HG02763 (cell line): ENCODE measurements at regions not wholly inside any gene's neighbourhood (a gene's known extent, or its start where the extent isn't known, plus 50 kb on each side); places are given as distances from the start of the nearest gene placed in this dataset.

Experiments
- ATAC-seq: cut with Tn5 transposase; IDR thresholded peaks from one replicate; pipeline ENCODE4 v1.9.1; 2021; ENCODE audit warnings: mild to moderate bottlenecking, moderate library complexity; ENCODE audit not compliant: unreplicated experiment

DNA sequence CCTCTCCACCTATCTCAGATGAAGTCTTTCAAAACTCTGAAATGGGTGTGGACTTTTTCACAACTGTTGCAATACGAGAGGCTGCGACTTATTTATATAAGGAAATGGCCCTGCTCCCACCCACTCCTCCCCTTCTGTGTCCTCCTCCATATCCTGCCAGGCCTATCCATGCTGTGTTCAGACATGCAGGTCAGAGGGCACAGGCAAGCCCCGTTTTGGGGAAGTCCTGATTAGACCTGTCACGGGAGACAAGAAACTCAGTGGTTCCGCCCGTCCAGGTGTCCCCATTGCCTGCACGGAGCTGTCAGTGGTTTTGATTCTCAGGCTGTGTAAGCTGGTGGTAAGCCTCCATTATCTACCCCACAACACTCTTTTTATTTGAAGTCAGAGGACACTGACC, 99.6 kb upstream of the MGAT5 start:
- peak; percentile 75 for ATAC-seq

DNA sequence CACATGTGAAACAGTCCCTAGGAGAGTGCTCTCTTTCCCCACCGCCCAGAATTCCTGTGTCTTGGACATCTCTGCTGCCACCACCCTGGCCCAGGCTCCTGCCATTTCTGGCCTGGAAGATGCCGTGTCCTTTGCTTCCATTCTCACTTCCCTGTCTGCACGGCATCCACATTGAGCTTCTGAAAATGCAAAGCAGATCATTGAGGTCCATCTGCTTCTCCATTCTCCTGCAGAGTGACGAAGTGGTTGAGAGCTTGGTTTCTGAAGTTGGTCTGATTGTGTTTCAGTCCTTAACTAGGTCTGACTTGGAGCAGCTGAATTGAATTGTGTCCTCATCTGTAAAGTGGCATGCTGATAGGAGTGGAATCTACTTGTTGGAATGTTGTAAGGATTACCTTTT, 98.7 kb upstream of the MGAT5 start:
- peak; percentile 72 for ATAC-seq

DNA sequence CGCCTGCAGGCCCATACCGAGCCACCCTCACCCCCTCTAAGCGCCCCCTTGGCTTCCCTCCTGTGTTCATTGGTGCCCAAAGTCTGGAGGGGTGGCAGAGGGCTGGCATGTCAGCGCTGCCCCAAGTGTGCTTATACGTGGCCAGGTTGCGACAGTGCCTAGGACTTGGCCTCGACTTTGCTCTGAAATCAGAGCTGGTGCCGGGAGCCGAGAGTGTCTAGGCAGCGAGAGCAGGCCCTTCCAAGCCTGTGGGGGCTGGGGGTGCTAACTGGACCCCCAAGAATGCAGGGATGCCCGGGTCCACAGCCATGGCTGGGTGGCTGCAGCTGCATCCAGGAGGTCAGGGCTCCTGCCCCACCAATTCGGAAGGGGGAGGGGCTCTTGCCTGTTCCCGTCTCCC, 95.6 kb upstream of the MGAT5 start:
- no peak for ATAC-seq

DNA sequence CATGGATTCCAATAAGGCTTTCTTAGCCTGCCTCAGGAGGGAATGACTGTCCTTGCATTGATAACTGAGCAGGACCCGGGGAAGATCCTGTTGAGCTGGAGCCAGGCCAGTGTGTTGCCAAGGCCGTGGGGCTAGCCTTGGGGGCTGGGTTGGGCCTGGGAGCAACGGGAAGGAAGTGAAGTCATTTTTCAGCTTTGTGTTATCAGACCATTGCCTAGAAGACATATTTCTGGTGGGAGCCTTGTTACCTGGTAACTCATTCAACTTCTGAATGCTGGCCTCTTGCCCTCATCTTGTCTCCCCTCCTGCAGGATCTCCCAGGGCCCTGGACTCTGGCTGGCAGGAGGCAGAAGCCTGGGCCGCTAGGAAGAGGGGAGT, 92.7 kb upstream of the MGAT5 start:
- ATAC-seq: no peak

DNA sequence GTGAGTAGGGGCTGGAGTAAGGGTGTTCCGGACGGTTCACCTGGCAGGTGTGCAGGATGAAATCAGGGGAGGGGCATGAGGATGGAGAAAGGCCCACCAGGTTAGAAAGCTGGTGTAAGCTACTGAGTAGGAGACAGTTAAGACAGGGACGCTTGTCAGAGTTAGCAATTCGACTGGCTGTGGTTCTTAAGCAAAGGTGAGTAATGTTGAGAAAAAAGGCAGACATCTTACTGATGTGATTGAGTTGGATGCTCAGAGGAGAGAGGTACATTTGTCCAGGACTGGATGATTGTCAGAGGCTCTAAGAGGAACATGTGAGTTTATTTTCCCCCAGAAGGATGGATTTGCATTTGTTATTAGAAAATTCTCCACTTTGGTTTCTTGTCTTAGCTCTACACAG, 90.5 kb upstream of the MGAT5 start:
- ATAC-seq: no peak

DNA sequence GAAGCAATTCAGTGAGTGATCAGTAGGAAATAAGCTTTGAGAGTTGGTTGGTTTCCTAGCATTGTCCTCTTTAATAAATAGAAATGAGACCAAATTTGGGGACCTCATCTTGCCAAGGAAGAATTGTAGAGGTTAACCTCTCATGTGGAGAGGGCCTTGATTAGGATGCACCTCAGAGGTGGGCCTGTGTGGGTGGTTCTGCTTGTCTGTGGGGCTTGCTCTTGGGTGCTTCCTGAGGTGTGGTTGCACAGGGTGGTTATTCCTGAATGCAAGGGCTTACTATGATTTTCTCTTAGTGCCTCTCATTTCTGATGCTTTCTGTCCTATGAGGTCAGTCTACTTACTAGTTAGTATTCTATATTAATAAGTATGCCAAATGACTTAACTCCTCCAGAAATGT, 89.6 kb upstream of the MGAT5 start:
- no peak for ATAC-seq

DNA sequence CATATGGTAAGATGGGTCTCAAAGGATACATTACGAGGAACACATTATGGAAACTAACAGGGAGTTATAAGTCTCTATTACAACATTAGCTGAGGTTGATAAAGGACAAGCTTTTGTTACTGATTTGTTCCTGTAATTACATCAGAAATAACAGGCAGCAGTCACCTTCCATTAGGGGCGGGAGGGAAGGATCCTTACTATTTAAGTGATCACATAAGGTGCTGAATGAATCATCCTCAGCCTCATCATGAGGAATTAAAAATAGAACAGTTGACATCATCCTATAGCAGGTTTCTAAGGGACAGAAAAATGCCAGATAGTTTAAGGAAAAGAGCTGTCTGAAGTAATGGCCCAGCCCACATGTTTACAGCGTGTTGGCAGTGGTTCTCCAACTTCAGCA, 86.9 kb upstream of the MGAT5 start:
- no peak for ATAC-seq

DNA sequence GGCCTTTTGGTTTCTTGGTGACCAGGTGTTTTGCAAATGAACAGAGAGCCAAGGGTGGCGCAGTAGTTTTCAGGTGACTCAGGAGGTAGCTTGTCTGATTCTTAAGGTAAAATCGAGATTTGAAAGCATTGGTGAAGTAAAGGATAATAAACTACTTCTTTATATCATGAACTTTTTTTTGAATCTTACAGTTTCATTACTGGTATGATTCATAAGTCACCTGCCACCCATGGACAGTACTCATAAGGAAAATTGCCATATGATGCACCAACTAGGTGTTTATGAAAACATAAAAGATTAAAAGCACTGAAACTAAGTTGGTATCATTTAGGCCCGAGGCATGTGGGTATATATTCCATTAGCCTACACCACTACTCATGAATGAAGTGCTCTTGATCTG, 84.1 kb upstream of the MGAT5 start:
- ATAC-seq: no peak

DNA sequence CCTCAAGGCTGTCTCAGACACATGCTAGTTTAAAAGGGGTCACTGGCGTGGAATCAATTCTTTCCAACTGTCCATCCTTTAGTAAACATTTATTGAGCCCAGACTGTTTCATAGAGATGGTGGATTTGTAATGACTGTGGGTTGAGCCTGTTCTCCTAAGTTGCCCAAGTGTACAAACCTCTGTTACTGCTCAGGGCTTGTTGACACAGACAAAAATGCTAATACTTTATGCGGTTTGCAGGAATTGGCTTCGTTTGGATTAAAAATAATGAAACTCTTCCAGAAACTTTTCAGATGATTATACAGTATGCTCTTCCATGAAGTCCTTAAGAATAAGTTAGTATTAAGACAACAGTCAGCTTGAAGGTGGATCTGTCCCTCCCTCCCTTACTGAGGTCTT, 83.6 kb upstream of the MGAT5 start:
- no peak for ATAC-seq

DNA sequence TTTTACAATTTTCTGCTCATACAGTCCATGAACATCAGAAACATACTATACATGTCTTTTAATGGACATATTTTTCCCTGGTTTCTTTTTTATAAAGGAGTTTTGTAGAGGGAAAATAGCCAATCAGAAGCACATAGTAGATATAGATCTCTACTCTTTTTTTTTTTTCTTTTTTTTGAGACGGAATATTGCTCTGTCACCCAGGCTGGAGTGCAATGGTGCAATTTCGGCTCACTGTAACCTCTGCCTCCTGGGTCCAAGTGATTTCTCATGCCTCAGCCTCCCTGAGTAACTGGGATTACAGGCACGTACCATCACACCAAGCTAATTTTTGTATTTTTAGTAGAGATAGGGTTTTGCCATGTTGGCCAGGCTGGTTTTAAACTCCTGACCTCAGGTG, 83.2 kb upstream of the MGAT5 start:
- no peak for ATAC-seq

DNA sequence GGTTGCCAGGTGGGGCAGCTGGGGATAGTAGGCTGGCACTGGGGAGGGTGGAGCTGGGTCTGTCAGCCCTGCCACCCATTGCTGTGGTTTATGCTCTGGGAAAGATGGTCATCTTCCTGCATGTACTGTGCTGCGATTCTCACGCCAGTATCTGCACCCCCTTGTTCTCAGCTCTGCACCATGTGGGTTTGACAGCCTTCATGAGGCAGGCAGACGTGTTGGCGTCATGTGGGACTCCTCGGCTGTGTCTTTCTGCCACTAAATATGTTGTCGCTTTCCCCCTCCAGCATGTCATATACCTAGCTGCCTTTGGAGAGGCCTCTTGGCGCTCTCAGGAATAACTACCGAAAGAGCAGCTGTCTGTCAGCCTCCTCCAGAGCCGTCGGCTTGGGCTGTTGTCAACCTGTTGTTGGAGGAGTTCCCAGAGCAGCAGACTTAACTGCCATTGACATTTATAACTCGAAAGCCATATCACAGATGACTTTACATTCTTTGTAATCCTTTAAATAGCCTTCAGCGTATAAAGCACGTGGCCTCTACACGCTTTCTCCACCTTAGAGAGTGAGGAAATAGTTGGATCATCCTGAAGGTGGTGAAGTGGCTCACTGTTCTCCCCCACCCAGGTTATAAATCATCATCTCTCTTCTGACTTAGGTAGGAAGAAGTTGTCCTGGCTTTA, 80.4 kb upstream of the MGAT5 start:
- ATAC-seq: no peak

DNA sequence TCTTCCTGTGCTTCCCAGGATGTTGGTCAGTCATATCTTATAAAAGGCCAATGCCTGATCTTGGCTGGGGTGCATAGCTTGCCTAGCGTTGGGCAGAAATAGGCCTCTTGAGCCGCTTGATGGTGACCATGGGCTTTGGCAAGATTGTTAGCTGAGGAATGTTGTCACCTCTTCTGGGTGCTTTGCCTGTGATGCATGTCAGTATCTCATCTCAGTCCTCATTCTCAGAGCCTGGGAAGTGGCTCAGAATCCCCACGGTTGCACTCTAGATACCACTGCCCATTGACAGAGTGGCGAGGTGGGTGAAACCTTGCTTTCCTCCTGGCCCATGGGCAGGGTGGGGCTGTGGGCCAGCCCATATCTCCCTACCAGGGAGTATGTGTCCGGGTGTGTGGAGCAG, 79.2 kb upstream of the MGAT5 start:
- ATAC-seq: no peak

DNA sequence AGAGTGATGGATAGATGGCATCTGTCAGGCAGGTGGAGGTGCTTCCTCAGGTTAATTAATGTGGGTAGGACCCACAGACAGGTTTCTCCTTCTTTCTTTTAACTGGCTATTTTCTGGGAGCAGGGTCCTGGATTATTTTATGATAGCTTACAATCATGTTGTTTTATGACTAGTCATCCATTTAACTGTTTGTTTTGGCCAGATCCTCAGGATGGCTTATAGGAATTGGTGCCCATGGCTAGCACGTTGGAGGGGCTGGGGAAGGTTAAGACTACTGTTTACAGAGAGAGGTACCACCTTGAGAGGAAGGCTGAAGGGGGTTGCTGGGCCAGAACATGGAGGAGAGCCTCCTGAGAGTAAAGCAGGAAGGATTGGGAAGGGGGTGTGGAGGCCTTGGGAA, 78.0 kb upstream of the MGAT5 start:
- ATAC-seq: no peak

DNA sequence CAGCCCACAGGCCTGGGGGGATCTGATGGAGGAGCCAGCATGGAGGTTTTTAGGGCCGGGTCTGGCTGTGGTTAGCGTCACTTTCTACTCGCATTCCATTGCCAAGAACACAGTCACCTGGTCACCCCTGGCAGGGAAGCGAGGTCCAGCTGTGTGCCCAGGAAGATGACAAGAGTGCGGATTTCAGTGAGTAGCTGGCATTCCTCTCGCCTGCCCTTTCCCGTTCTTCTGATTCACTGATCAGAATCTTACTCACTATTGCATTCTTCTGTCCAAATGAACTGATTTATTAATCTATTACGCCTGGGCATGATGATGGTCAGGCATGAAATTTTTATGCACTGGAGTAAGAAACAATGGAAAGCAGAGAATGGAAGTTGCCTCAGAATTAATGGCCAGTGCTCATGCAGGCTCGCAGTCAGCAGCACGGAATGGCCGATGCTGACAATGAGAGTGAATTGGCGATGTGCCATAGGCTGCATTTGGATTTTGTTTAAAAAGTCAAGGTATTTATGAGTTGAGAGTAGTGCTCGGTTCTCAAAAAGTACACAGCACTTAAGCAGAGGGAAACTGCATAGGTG, 76.4 kb upstream of the MGAT5 start:
- ATAC-seq: no peak

DNA sequence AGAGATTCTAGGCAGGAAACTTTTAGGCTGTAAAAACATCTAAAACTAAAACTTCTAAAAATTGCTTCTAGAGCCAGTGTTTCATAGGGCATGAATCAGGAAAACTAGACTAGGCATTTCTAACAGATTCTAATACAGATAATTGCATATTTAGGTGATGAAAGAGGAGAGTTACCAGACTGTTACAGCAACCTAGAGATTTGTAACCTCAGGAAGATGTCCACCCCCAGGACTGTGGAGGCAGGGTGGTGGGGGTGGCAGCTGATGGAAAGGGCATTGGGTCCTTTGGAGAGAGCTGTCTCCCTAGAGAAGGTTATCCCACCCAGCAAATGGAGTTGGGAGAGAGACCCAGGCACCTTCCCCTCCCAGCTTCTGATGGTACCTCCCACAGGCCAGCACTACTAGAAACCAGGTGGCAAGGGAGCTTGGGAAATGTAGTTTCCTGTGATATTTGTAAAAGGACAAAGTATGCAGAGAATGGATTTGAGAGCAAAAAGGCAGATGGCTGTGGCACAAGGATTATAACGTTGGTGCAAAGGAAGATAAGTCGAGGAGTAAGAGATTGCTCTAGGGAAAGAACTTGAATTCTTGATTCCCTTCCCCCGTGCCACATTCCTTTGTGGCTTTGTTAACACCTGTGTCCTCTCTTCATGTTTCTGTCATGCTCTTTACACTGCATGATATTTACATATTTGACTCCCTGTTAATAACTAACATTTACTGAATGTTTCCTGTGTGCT, 75.6 kb upstream of the MGAT5 start:
- ATAC-seq: peak; percentile 67

DNA sequence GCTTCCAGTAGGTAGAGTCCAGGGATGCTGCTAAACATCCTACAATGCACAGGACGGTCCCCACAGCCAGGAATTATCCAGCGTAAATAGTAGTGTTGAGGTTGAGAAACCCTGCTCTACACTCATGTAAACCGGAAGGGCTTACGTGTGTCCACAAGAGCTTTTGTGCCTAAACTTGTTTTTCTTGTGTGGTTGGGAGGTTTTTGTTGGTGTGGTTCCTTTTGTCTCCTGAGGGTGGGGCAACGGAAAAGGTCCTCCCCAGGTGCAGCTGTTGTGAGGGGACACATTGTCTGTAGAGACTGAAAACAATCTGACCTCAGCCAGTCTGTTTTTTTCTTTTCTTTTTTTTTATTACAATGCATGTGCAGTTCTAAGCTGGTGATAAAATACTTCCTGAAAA, 72.7 kb upstream of the MGAT5 start:
- ATAC-seq: no peak

DNA sequence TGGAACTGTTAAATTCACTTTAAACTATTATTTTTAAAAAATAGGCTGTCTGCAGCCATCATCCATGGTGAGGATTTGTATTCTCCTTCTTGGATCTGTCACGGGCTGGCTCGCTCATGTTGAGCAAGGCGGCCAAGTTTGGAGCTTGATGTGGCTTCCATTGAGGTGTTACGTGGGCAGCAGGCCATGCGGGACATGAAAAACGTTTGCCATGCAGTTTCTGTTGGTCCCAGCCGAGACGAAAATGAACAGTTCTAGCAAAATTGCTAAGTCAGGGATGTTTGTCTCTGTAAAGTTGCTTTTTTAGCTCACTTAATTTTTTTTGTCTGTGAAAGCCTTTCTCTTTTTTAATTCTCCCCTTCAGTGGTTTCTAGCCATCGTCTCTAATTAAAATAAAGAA, 70.2 kb upstream of the MGAT5 start:
- no peak for ATAC-seq

DNA sequence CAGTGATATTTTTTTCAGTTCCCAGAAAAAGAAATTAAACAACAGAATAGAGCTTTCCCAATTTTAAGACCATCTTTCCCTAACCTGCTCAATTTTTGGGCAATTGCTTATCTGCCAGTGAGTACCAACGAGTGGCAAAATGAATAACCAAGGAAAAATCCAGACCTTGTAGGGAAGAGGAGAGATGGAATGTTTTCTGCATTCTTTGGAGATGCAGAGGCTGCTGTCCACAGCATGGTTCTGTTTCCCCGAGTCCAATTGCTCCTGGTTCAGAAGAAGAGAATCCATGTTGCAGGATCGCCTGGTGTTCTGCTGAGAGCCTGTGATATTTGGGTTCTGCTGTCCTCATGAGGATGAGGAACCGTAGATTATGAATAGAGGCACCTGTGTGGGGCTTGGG, 68.2 kb upstream of the MGAT5 start:
- ATAC-seq: no peak

DNA sequence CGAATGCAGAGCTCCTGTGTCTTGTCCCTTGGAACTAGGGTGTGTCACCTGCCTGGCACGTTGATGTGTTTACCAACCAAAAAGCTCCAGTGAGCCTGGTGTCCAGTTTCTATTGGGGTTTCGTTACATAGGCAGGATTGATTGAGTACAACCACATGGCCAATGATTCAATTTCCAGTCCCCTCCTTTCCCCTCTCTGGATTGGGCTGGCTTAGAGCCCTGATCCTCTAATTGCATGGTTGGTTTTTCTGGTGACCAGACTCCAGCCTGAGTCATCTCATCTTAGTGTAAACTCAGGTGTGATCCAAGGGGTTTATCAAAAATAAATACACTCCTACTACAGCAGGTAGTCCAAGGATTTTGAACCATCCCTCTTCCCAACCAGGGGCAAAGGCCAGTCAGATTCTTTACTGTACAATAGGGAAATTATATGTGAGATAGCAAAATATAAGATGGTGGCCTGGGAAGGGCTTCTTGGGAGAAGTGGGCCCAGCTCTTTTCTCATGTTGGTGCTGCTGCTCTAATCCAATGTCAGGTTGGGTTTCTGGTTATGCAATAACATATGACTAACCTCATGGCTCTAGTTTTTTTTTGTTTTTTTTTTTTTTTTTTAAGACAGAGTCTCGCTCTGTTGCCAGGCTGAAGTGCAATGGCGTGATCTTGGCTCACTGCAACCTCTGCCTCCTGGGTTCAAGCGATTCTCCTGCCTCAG, 64.7 kb upstream of the MGAT5 start:
- ATAC-seq: no peak

DNA sequence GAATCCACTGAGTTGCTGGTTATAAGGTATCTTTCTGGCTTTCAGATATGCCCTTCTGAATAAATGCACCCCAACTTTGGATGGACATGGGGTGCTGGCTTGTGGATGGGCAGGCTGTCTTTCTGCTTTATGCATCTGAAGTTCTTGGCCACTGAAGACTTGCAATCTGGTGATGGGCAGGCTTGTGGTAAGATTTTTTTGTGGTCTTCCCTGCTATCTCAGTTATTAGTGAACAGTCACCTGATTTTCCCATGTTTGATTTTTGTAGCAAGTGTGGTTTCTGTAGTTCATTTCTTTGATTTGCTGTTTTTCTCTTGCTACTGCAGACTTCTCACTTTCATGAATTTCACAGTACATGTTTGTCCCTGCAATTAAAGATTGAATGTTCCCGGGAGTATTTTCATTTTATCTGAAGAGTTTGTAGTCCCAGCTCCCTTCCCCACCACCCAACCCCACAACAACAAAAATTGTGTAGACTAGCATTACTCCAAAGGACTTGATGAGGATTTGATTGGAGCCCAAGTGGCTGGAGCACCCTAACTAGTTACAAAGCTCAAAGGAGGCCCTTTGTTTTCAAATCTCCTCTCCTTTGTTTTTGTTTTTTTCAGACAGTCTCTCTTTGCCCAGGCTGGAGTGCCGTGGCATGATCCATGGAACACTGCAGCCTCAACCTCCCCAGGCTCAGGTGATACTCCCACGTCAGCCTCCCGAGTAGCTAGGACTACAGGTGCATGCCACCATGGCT, 63.6 kb upstream of the MGAT5 start:
- no peak for ATAC-seq

DNA sequence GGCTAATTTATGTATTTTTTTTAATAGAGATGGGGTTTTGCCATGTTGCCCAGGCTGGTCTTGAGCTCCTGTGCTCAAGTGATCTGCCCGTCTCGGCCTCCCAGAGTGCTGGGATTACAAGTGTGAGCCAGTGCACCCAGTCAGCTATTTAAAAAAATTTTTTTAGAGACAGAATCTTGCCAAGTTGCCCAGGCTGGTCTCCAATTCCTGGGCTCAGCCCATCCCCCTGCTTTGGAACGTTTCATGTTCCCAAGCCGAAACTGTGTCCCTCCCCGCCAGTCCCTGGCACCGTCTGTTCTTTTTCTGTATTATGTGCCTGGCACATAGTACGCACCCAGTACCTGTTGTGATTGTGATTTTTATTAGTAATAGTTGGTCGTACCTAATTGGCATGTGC, 63.1 kb upstream of the MGAT5 start:
- no peak for ATAC-seq
